ENCODE measurements at regions not wholly inside any gene's neighbourhood (a gene's known extent, or its start where the extent isn't known, plus 50 kb on each side); places are given as distances from the start of the nearest gene placed in this dataset.
A peak's percentile ranks its signal among the peaks of the same experiment; 100 is the strongest.
"Not testable (repeated sequence)": the region's sequence is repeated elsewhere in the genome, so short reads cannot be mapped to it uniquely, and the experiment has no call there.

DNA sequence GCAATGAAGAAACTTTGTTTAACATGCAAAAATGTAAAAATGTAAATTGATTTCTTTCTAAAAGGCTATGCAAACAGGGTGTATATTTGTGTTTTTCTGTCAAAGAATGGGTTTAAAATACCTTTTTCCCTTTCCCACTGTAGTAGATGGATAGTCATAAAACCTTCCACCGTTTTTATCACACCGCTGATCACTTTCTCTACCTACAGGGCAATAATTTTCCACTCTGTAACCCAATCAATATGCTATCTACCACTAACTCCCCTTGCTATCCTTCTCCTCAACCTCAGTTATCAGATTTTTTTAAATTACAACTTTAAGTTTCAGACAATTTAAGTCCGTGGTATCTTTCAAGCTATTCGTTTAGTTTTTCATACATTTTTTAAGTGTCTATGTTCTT, 91.4 kb upstream of the ARID1B start:
- no peak for ATAC-seq
- Mint-ChIP-seq H3K4me3 (peak overlapping the region; percentile 84), H3K27me3 (peaks cover 11% of the 10 kb centered on the region in 2 donors), H3K4me1 (ENCODE audit: low read depth in 2 of 2) (peaks cover 18 to 23% of the 10 kb centered on the region in 2 donors), H3K9me3 (no peaks in the 10 kb centered on the region), H3K36me3 (no peaks in the 10 kb centered on the region), H3K27ac (peak overlapping the region; percentile 78 to 82)
- no peak for DNase-seq (ENCODE audit: low spot score)

DNA sequence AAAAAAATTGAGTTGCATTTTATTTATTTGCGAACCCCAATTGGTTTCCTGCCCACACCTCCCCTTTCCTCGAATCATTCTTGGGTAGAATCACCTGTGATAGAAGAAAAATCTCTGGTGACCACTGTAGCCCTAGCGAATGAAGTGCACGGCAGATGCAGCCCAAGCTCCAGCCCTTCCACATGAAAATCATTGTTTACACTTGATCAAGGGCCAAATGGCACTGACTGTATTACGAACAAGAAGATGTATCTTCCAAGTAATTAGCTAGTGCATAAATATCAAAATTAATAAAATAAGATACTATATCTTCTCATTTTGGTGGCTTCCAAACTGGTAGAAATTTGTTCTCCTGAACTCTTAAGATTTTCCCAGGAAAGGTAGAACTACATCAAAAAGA, 93.4 kb upstream of the ARID1B start:
- H3K4me3 Mint-ChIP-seq, result no peak overlapping the region
- DNase-seq (ENCODE audit: low spot score) (no peak), ATAC-seq (no peak)
- peaks cover 9 to 11% of the 10 kb centered on the region in 2 donors for H3K27me3 Mint-ChIP-seq
- H3K9me3 Mint-ChIP-seq, result no peaks in the 10 kb centered on the region
- no peaks in the 10 kb centered on the region for H3K36me3 Mint-ChIP-seq
- no peak overlapping the region for H3K27ac Mint-ChIP-seq
- peaks cover 16 to 23% of the 10 kb centered on the region in 2 donors for H3K4me1 Mint-ChIP-seq (ENCODE audit: low read depth in 2 of 2)

DNA sequence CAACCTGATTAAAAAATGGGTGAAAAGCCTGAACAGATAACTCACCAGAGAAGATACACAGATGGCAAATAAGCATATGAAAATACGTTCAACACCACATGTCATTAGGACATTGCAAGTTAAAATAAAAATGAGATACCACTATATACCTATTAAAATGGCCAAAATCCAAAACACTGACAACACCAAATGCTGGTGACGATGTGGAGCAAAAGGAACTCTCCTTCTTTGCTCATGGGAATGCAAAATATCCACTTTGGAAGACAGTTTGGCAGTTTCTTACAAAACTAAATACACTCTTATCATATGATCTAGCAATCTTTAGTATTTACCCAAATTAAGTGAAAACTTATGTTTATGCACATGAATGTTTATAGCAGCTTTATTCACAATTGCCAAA, 100.5 kb upstream of the ARID1B start:
- Mint-ChIP-seq H3K36me3 (peaks cover 24% of the 10 kb centered on the region), H3K27ac (no peak overlapping the region), H3K27me3 (peaks cover 14 to 31% of the 10 kb centered on the region in 2 donors), H3K9me3 (peaks cover 6% of the 10 kb centered on the region), H3K4me3 (no peak overlapping the region), H3K4me1 (ENCODE audit: low read depth in 2 of 2) (no peaks in the 10 kb centered on the region)
- DNase-seq (ENCODE audit: low spot score) (no peak), ATAC-seq (no peak)

DNA sequence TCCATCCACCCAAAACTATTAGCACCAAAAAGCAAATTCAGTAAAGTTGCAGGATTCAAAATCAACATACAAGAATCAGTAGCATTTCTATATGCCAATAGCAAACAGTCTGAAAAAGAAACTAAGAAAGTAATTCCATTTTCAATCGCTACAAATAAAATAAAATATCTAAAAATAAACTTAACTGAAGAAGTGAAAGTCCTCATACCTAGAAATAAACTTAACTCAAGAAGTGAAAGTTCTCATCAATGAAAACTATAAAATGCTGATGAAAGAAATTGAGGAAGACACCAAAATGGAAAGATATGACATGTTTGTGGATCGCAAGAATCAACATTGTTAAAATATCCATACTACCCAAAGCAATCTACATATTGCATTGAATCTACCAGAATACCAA, 103.0 kb upstream of the ARID1B start:
- peaks cover 14 to 31% of the 10 kb centered on the region in 2 donors for H3K27me3 Mint-ChIP-seq
- ATAC-seq (no peak), DNase-seq (ENCODE audit: low spot score) (no peak)
- no peak overlapping the region for H3K27ac Mint-ChIP-seq
- H3K36me3 Mint-ChIP-seq, result peaks cover 24% of the 10 kb centered on the region
- H3K9me3 Mint-ChIP-seq, result peaks cover 6% of the 10 kb centered on the region
- no peaks in the 10 kb centered on the region for H3K4me1 Mint-ChIP-seq (ENCODE audit: low read depth in 2 of 2)
- no peak overlapping the region for H3K4me3 Mint-ChIP-seq

DNA sequence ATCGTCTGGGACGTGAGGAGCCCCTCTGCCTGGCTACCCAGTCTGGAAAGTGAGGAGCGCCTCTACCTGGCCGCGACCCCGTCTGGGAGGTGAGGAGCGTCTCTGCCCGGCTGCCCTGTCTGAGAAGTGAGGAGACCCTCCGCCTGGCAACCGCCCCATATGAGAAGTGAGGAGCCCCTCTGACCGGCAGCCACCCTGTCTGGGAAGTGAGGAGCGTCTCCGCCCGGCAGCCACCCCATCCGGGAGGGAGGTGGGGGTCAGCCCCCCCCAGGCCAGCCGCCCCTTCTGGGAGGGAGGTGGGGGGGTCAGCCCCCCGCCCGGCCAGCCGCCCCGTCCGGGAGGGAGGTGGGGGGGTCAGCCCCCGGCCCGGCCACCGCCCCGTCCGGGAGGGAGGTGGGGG, 107.1 kb upstream of the ARID1B start:
- peaks cover 17% of the 10 kb centered on the region for H3K36me3 Mint-ChIP-seq
- not testable (repeated sequence) for H3K9me3 Mint-ChIP-seq; DNase-seq (ENCODE audit: low spot score); H3K4me3 Mint-ChIP-seq; ATAC-seq; H3K4me1 Mint-ChIP-seq (ENCODE audit: low read depth in 2 of 2); H3K27ac Mint-ChIP-seq
- H3K27me3 Mint-ChIP-seq, result peaks cover 26 to 38% of the 10 kb centered on the region in 2 donors

DNA sequence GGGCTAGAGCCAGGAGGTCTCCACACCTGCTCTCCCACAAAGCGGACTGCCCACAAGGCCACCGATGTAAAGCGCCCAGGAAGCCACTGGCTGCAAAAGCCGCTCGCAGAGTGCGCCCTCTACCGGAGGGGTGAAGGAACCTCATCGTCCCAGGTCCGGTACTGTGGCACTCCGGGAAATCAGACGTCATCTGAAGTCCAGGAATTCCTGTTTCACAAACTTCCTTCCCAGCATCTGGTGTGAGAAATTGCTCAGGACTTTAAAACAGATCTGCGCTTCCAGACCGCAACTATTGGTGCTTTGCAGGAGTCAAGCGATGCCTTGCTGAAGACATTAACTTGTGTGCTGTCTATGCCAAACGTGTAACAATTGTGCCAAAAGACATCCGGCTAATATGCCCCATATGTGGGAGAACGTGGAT, 115.1 kb upstream of the ARID1B start:
- no peak for DNase-seq (ENCODE audit: low spot score)
- peaks cover 24 to 52% of the 10 kb centered on the region in 2 donors for H3K27me3 Mint-ChIP-seq
- no peaks in the 10 kb centered on the region for H3K36me3 Mint-ChIP-seq
- no peak overlapping the region for H3K4me3 Mint-ChIP-seq
- no peak for ATAC-seq
- no peak overlapping the region for H3K27ac Mint-ChIP-seq
- H3K4me1 Mint-ChIP-seq (ENCODE audit: low read depth in 2 of 2), result peaks cover 0 to 7% of the 10 kb centered on the region in 2 donors
- H3K9me3 Mint-ChIP-seq, result no peaks in the 10 kb centered on the region

DNA sequence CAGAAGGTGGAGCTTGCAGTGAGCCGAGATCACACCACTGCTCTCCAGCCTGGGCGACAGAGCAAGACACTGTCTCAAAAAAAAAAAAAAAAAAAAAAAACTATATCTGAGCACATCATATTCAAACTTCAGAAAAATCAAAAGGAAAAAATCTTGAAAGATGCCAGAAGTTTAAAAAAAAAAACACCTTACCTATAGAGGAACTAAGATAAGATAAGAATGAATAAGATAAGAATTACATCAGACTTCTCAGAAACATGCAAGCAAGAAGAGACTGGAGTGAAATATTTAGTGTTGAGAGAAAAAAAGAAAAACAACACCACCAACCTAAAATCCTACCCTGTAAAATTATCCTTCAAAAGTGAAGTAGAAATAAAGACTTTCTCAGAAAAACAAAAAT, 116.8 kb upstream of the ARID1B start:
- no peaks in the 10 kb centered on the region for H3K36me3 Mint-ChIP-seq
- ATAC-seq (no peak), DNase-seq (ENCODE audit: low spot score) (no peak)
- H3K4me3 Mint-ChIP-seq, result no peak overlapping the region
- H3K27me3 Mint-ChIP-seq, result peaks cover 17 to 38% of the 10 kb centered on the region in 2 donors
- peaks cover 0 to 7% of the 10 kb centered on the region in 2 donors for H3K4me1 Mint-ChIP-seq (ENCODE audit: low read depth in 2 of 2)
- no peaks in the 10 kb centered on the region for H3K9me3 Mint-ChIP-seq
- H3K27ac Mint-ChIP-seq, result no peak overlapping the region

DNA sequence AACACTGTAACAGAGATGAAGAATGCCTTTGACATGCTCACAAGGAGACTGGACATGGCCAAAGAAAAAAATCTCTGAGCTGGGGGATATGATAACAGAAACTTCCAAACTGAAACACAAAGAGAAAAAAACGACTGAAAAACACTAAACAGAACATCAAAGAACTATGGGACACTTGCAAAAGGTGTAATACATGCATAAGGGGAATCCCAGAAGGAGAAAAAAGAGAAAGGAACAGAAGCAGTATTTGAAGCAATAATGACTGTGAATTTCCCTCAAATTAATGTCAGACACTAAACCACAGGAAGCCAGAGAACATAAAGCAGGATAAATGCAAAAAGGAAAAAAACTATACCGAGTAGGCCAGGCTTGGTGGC, 117.4 kb upstream of the ARID1B start:
- no peak for DNase-seq (ENCODE audit: low spot score)
- Mint-ChIP-seq H3K36me3 (no peaks in the 10 kb centered on the region), H3K27me3 (peaks cover 14 to 35% of the 10 kb centered on the region in 2 donors), H3K27ac (no peak overlapping the region), H3K9me3 (no peaks in the 10 kb centered on the region), H3K4me1 (ENCODE audit: low read depth in 2 of 2) (peaks cover 0 to 7% of the 10 kb centered on the region in 2 donors), H3K4me3 (no peak overlapping the region)
- no peak for ATAC-seq

DNA sequence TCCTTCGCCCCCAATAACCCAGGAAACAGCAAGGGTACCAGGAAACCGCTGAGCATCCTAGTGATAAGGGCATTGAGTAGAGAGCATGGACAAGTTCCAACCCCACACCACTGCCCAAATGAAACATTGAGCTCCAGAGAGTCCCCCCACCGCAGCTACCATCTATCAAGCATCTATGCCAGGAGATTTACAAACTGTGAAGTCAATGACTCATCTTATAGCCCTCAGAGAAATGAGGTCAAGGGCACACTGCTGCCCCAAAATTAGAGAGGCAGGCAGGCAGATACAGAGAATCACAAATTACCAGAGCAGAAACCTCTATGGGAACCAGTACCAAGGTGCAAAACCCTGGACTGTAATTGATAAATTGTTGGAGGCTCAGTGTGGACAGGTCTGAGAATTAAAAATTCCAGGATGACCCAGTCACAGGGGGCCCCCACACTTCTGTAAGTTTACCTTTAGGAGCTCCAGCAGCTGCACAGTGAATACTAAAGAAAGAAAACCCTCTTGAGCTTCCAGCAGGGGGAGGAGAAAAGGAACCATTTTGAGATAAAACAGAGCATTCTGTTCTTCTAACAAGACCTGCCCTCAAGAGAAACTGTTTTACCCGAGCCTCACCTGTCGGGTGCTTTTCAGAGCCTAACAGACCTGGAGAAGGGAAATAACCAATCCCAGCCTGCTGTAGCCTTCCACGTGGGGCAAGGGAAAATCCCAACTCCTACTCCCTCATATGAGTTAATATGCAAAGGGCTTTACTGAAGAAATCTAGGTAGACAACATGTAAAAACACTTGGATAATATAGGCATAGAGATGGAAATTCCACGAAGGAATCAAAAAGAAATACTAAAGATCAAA, 118.0 kb upstream of the ARID1B start:
- Mint-ChIP-seq H3K4me1 (ENCODE audit: low read depth in 2 of 2) (peaks cover 0 to 7% of the 10 kb centered on the region in 2 donors), H3K4me3 (no peak overlapping the region), H3K27me3 (peaks cover 11 to 30% of the 10 kb centered on the region in 2 donors), H3K36me3 (no peaks in the 10 kb centered on the region), H3K27ac (no peak overlapping the region), H3K9me3 (no peaks in the 10 kb centered on the region)
- no peak for DNase-seq (ENCODE audit: low spot score)
- ATAC-seq, result no peak

DNA sequence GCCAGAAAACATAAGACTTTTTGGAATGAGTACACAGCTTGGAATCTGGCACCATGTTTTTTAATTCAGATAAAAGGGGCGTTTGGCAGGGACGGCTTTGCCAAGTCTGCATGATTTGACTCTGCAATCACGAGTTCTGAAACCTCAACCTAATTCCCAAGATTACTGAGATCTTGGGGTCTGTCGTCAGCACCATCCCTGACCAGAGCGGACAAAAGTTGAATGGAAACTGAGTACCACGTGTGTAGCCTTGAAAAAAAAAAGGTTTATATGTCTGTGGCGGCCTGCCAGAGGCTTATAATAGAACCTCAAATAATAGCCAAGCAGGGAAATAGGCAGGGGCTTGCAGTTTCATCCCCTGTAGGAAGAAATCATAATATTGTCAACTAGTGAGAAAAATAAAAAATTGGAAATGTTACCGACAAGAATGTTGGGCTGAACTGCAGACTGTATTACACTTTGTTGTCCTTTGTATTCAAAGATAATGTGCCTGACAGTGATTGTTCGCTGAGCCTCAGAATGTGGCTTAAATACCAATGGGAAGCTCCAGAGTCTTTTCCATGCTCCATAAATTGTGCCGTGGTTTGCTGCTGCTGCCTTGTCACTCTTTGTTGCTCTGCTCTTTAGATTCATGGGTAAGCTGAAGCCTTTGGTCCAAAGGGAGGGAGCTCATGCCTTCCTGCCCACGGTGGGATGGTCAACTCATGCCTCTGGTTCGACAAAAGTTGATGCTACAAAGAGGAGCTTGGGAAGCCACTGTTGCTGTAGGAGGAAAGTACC, 118.8 kb upstream of the ARID1B start:
- DNase-seq (ENCODE audit: low spot score) (no peak), ATAC-seq (no peak)
- Mint-ChIP-seq H3K36me3 (no peaks in the 10 kb centered on the region), H3K9me3 (no peaks in the 10 kb centered on the region), H3K27ac (no peak overlapping the region), H3K27me3 (peaks cover 10 to 38% of the 10 kb centered on the region in 2 donors), H3K4me1 (ENCODE audit: low read depth in 2 of 2) (peaks cover 0 to 7% of the 10 kb centered on the region in 2 donors), H3K4me3 (no peak overlapping the region)

DNA sequence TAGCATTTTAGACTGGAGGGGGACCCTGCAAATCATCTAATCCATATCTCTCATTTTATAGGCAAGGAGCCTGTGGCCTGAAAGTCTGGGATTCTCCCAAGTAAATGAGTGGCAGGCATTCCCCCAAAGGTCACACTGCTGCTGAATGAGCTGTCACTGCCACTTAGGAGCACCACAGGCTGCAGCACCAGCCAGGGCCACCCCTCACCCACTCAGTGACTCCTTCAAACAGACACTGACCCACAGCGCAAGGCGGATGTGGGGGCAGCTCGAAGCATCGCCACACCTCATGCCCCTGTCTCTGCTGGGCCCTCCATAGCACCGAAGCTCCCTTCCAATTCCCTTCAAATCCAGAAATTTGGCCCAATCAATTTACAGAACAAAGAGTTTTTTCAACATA, 119.9 kb upstream of the ARID1B start:
- DNase-seq (ENCODE audit: low spot score), result no peak
- Mint-ChIP-seq H3K4me3 (no peak overlapping the region), H3K36me3 (no peaks in the 10 kb centered on the region), H3K9me3 (no peaks in the 10 kb centered on the region), H3K27ac (no peak overlapping the region), H3K4me1 (ENCODE audit: low read depth in 2 of 2) (peaks cover 0 to 7% of the 10 kb centered on the region in 2 donors), H3K27me3 (peaks cover 14 to 48% of the 10 kb centered on the region in 2 donors)
- ATAC-seq, result no peak

DNA sequence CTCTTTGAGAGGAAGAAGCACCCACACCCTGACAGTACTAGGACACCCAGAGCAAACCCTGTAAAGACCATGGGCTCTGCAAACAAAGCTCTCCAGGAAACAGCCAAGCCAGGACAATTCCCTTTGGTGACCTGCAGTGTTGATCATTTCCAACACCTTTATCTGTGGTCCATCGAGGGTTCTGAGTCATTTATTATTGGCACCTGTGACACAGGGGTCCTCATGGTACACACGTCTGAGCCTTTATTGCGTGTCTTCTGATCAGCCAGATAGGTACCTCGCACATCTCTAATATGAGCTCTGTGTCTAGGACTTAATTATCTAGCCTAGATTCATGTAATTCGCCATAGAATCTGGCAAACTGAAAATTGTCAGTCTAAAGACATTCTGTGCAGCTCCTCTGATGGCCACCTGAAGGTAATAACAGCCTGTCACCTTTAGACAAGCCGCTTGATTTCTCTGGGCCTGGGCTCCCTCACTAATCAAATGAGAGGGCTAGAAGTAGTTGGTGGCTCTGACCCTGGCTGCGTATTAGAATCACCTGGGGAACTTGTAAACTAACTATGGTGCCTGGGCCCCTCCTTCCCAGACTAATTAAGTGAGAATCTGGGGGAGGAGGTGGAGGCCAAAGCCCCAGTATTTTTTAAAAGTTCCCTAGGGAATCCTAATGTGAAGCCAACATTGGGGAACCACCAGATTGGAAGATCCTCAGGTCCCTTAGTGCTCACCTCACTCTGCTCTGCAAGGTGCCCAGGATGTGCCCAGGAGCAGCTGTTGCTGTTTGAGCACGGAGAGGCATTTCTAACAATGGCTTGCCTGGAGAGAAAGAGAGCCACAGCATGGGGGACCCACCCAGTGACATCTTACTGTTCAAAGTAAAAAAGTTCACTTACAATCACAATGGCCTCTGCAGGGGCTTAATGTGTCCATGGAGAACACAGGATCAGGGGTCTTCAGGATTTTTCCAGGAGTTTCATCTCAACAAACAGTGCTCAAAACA, 122.0 kb upstream of the ARID1B start:
- Mint-ChIP-seq H3K36me3 (no peaks in the 10 kb centered on the region), H3K4me1 (ENCODE audit: low read depth in 2 of 2) (peaks cover 0 to 7% of the 10 kb centered on the region in 2 donors), H3K27me3 (peaks cover 14 to 42% of the 10 kb centered on the region in 2 donors), H3K9me3 (no peaks in the 10 kb centered on the region), H3K27ac (no peak overlapping the region), H3K4me3 (no peak overlapping the region)
- ATAC-seq (no peak), DNase-seq (ENCODE audit: low spot score) (no peak)

DNA sequence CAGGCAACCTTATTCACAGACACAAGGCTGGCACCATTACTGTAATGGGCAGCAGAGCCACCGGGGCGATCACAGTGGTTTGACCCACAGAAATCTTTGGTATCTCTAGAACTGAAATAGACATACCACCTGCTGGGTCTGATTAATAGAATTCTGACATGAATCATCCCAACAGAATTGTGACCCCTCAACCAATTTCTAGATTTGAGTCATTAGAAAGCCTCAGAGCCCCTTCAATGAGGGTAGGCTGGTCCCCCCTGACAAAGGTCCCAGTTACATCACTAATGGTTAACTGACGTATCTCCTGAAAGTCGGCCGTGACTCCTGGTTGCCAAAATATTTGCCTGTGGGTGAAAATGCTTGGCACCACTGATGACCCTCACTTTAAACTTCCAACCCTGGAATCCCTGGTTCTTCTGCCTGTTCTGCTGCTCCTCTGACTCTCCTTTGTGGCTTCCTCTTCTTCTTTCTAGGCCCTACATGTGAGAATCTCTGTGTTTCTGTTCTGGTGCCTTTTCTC, 124.9 kb upstream of the ARID1B start:
- Mint-ChIP-seq H3K27ac (no peak overlapping the region), H3K36me3 (no peaks in the 10 kb centered on the region), H3K9me3 (no peaks in the 10 kb centered on the region), H3K4me3 (no peak overlapping the region), H3K27me3 (peaks cover 22 to 29% of the 10 kb centered on the region in 2 donors), H3K4me1 (ENCODE audit: low read depth in 2 of 2) (peaks cover 3 to 8% of the 10 kb centered on the region in 2 donors)
- DNase-seq (ENCODE audit: low spot score) (no peak), ATAC-seq (no peak)

All from natural killer cell treated with Interleukin-12 subunit alpha and Interleukin-12 subunit beta and Interleukin-15 and Interleukin-18, amount 100 ng/mL, for 72 hours (primary cell).